HG02678 (cell line): ENCODE measurements at regions not wholly inside any gene's neighbourhood (a gene's known extent, or its start where the extent isn't known, plus 50 kb on each side); places are given as distances from the start of the nearest gene placed in this dataset.
A peak's percentile ranks its signal among the peaks of the same experiment; 100 is the strongest.

Experiments used
- ATAC-seq: cut with Tn5 transposase; IDR thresholded peaks from one replicate; pipeline ENCODE4 v1.9.1; 2021; ENCODE audit warnings: mild to moderate bottlenecking, moderate library complexity; ENCODE audit not compliant: unreplicated experiment

DNA sequence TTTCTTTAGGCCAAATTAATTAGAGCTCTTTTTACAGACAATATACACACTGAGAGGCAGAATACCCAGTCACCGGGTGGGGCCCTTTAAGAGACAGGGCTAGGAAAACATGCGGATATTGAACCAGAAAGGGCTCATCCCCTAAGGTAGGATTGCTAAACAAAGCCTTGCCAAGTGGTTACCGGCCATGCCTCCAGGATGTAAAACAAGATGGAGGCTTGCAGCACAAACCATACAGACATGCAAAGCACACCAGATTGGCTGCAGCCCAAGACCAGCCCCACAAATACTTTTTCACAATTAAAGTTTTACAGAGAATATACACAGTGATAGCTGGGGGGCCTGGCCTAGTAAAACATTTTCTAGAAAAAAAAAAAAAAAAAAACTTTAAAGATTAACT lies 210.0 kb downstream of the KLHL4 start:
- no peak for ATAC-seq

DNA sequence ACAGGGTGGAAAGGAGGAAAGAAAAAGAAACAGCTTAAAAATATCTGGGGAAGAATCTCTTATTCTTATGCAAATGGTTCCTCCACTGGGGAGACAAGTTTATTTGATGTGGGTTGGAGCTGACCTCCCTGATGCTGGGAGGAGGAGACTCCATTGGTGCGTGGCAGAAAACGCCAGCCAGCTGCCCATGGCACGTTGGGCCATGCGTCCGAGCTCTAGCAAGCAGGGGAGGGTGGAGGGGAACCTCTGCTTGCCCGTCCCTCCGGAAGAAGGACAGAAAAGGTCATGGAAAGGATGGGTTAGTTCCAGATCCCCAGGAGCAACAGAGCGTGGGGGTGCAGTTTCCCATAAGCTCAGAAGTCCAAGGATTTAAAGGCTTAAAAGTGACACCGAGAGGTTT lies 210.4 kb downstream of the KLHL4 start:
- ATAC-seq, result no peak

DNA sequence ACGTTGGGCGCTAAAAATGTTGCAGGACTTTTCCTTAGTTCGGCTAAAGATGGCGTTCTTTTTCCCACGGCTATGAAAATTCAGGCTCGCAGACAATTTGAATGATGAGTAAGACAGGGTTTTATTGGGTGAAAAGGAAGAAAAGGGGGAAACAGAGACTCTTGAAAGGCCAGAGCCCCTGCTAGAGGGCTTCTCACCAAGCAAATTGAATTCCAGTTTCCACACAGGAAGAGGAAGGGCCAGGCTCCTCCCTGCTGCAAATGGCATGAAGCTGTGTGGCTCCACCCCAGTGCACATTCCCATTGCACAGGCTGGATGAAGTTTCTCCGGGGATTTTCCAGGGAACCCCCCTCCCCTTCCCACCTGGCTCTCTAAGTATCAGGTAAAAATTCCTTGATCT lies 210.9 kb downstream of the KLHL4 start:
- no peak for ATAC-seq

DNA sequence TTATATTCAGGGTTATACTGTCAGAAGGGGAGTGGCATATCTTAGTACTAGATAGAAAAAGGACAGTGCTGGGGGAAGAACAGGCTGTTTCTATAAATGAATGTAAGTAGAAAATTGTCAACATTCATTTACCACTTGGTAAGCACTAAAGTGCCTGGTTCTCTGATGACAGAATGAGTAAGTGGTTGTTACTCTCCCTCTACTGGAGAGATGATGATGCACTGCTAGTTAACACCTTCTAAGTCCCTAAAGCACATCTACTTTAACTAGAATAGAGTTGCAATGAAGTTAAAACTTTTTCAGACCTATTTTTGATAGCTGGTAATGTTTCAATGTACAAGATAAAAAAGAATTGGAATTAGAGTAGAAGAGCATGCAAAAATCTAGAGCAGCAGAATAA lies 214.5 kb downstream of the KLHL4 start:
- ATAC-seq, result no peak

DNA sequence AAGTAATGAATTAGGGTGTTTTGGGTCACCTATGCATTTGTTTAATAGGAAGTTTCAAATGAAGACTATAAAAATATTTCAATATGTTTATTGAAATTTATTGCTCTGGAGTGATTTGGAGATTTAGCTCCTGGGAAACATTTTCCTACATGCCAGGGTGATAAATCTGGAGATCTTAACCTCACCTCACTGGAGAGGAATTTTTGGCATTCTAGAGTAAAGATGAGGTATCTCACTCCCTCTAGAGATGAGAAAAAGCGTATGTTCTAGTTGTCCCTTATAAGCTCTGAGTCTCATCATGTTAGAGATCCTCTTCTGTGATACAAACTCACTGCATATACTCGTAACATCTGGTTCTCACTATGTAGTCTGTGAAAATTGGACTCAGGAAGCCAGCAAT lies 219.0 kb downstream of the KLHL4 start:
- no peak for ATAC-seq

DNA sequence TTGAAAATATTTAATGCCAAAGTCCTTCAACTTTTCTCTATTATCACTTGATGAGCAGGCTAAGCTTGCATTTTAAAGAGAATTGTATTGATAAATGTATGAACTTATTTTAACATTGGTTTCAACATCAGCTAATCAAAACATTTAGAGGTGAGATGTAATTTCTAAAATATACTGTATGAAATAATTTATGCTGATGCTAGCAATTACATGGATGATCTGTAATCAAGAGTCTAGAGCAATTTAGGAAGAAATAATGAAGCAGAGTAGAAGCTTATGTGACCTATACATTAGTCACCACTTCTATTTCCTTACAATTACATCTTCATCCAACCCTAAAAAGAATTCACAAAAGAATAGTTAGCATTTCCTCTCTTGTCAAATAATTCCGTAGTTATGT lies 226.8 kb downstream of the KLHL4 start:
- no peak for ATAC-seq

DNA sequence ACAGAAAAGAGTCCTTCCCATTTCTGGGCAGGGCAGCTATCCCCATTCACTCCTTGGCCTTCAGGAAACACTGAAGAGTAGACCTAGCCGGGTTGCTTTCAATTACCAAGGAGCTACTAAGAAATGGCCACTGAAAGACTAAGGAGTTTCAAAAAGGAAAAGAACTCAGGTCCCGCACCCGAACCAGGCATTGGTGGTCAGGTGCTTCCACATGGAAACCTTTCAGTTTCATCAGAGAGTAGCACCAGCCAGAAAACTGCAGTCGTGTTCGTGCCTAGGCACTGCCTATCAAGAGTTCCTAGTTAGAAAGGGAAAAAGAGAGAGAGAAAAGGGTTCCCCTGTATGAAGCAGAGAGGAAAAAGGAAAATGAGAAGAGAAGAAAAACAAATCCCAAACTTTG lies 237.9 kb downstream of the KLHL4 start:
- no peak for ATAC-seq

DNA sequence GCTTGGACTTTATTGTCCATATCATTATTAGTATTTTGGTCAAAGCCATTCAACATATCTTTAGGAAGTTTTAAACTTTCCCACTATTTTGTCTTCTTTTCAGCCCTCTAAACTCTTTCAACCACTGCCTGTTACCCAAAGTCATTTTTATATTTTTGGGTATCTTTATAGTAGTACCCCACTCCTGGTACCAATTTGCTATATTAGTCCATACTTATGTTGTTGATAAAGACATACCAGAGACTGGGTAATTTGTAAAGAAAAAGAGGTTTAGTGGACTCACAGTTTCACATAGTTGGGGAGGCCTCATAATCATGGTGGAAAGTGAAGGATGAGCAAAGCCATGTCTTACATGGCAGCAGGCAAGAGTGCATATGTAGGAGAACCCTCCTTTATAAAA lies 271.4 kb downstream of the KLHL4 start:
- no peak for ATAC-seq

DNA sequence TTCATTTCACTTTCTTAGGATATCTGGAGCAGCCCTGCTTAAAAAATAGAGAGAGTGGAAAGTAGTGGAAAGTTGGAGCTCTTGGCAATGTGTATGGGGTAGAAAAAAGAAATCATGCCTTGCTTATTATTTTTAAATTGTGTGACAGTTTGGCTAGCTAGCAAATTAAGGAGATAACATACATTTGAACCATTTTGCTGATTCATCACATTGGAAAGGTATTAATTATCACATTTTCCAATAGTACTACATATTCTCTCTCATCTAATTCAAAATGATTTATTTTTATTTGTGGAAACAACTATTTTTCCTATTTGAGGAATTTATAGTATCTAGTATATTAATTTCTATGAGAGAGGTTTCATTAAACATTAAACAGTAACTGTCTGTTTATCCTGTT lies 280.4 kb downstream of the KLHL4 start:
- no peak for ATAC-seq

DNA sequence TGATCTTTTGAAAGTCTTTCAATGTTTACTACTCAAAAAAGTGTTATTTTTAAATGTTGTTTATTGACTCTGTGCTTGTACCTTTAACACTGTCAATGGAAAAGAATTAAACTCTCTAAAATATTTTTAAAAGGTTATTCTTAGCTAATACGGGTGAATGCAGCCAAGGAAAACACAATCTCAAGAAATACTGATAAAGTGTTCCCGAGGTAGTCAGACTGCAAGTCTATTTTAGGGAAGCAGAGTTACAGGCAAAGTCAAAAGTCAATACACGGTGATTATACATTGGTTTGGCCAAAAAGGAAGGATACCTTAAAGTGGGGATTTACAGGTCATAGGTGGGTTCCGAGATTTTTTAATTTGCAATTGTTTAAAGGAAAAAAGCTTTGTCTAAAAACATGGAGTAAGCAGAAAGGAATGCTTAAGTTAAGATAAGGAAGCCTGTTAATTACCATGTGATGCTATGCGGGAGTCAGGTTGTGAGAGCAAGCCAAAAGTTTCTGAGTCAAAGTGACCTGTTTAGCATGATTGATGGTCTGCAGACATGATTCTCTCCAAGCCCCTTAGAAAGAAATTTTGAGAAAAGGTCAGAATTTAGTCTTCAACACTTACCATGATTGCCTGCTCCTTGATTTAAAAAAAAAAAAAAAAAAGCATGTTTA lies 288.4 kb downstream of the KLHL4 start:
- ATAC-seq, result no peak

DNA sequence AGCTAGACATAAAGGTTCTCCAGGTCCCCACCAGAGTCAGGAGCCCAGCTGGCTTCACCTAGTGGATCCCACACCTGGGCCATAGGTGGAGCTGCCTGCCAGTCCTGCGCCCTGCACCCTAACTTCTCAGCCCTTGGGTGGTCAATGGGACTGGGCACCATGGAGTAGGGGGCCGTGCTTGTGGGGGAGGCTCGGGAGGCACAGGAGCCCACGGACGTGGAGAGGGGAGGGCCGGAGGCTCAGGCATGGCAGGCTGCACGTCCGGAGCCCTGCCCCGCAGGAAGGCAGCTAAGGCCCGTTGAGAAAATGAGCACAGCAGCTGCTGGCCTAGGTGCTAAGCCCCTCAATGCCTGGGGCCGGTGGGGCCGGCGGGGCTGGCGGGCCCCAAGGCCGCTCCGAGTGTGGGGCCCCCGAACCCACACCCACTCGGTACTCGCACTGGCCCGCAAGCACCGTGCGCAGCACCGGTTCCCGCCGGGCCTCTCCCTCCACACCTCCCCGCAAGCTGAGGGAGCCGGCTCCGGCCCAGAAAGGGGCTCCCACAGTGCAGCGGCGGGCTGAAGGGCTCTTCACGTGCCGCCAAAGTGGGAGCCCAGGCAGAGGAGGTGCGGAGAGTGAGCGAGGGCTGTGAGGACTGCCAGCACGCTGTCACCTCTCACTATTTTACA lies 291.1 kb downstream of the KLHL4 start:
- ATAC-seq, result no peak

DNA sequence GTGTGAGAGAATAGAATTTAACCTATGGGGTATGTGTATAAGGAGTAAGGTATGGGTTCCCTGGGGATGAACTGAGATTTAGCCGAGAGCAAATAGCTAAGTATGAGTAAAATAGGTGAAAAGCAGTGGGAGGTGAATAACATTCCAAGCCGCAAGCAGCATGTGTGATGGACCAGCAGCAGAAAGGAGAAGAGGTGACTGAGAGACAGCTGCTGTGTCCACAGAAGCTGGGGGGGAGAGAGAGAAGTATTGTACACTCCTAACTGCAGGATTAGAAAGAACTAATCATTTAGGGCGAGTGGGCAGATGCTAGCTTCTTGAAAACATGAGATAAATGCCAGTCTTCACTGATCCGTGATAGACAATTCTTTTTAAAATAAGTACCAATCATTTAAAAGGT lies 296.0 kb downstream of the KLHL4 start:
- no peak for ATAC-seq

DNA sequence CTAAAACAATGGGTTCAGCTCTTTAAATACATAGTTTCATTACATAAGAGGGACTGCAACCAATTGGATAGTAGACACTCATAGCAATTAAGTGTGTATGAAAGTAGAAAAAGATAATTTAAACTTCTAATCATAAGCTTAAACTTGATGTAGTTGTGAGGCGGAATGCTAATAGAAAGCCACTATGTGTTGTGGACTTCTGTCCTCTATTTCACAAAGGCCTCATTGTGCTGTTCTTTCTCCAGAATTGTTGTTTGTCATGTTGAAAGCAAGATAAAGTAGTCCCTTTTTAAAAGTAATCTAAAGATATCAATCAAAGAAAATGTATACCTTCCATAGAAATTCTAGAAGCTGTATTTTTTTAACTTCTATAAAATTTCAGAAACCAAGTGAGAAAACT lies 329.4 kb downstream of the KLHL4 start:
- no peak for ATAC-seq

DNA sequence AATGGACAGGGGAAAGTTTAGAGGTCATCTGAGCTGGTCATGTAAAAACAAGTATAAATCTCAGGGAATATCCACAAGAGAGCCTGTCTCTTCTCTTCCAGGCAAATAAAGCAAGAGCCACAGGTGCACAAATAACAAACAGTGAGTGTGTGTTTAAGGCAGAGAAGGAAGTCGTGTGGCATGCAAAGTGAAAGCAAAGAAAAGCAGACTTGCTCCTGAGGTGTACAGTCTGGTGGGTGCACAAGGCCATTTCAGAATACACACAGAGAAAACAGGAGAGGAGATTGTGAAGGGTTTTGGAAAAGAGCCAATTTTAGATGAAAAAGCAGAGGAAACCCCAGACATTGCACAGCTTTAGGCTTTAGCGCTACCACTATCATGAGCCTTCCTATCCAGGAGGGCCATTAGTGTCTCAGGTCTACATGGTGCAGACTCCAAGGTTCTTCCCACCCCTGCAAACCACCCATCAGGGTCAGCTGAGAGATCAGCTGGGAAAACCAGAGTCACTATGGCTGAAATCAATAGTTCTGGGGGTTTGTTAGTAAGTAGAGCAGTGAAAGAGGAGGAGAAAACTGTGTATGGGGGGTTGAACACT lies 355.8 kb downstream of the KLHL4 start:
- ATAC-seq, result peak; percentile 81

DNA sequence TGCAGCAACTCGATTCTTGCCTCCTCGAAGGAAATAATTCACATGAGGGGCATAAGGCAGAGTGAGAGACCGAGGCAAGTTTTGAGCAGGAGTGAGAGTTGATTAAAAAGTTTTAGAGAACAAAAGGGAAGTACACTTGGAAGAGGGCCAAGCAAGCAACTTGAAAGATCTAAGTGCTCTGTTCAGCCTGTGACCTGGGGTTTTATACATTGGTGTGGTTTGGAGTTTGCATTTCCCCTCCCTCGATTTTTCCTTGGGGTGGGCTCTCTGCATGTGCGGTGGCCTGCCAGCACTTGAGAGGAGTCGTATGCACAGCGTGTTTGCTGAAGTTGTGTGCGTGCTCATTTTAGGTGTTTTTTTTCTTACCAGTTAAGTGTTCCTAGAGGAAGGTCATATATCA lies 356.4 kb downstream of the KLHL4 start:
- peak; percentile 55 for ATAC-seq

DNA sequence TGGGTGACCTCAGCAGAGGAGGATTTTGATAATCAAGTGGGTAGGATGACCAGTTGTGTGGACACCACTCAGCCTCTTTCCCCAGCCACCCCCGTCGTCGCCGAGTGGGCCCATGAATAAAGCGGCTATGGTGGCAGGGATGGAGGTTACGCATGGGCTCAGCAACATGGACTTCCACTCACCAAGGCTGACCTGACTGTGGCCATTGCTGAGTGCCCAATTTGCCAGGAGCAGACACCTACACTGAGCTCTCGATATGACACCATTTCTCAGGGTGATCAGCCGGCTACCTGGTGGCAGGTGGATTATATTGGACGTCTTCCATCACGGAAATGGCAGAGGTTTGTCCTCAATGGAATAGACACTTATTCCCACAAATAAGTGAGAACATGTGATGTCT lies 361.3 kb downstream of the KLHL4 start:
- no peak for ATAC-seq

DNA sequence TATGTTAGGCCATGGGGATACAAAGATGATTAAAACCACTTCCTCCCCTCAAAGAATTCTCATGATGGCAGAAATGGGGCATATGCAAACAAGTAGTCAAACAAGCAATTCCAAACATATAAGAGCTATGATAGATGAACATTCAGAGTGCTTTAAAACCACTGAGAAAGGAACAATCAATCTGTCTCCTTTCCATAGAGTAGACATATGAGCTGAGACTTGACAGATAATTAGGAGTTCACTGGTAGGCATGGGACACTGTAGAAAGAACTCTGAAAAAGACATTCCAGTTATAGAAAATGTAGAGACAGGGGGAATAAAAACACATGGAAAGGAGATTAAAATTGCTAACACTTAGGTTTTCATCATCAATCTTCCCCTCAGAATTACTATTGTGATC lies 372.8 kb downstream of the KLHL4 start:
- ATAC-seq, result no peak

DNA sequence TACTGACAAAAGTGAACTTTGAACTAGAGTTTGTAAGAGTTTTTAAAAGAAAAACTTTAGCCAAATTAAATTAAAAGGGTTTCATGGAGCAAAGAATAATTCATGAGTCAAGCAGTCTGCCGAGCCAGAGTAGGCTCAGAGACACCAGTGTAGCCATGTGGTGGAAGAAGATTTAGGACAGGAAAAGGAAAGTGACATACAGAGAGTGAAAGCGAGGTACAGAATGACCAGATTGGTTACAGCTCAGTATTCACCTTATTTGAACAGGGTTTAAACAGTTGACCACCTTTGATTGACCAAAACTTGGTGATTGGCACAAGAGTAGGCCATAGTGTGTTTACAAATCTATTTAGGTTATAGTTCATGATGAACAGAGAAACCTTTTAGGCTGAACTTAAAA lies 377.8 kb downstream of the KLHL4 start:
- no peak for ATAC-seq

DNA sequence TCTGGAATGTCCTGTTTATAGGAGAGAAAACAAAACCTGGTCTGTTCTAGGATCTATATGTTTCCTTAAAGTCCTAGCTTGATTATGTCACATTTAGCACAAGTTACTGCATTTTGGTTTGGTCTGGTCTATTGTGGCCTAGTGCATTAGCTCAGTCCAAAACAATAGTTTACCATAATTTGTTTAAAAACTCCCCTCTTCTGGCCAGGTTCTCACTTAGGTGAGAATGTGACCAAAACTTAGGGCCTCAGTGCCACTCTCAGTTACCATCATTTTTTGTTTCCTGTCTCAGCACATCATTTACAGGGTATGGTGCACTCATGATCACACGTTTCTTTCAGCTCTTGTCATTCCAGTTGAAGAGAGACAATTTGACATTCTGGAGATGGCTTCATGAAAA lies 378.5 kb downstream of the KLHL4 start:
- no peak for ATAC-seq

DNA sequence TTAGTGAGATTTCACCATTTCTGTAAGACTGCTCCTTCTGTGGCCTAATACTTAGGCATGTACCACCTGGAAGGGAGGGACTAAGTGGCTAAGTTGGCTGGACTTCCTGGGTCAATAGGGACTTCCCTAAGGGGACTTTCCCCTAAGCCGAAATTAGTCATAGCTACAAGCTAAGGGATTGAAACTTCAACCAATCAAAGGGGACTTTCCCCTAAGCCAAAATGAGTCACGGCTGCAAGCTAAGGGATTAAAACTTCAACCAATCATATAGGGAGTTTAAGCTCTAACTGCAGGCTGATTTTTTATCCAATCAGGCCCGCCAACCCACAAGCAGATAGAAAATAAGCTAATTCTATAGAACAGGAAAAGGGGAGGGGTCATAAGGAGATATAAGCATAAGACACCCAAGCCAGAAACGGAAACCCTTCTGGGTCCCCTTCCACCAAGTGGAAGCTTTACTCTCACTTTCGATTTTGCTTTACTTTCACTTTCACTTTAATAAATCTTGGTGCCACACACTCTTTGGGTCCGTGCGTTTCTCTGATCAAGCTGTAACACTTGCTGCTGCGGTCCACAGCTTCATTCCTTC lies 382.8 kb downstream of the KLHL4 start:
- peak; percentile 78 for ATAC-seq

DNA sequence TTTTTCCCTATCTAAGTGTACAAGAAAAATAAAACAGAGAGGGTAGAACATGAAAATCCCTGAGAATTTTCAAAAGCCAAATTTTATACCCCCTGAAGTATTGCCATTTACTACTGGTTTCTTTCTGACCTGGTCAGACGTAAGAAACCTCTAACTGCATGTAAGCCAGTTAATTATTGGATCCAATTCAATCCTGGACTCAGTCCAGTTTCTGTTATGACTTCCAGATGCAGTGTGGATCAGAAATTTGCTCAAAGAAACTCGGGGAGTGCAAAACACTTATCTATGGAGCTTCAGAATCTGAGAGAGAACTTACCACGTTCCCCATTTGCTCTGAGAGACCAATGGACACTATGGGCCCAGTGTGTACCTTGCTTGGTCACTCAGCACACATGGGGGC lies 383.5 kb downstream of the KLHL4 start:
- ATAC-seq, result no peak

DNA sequence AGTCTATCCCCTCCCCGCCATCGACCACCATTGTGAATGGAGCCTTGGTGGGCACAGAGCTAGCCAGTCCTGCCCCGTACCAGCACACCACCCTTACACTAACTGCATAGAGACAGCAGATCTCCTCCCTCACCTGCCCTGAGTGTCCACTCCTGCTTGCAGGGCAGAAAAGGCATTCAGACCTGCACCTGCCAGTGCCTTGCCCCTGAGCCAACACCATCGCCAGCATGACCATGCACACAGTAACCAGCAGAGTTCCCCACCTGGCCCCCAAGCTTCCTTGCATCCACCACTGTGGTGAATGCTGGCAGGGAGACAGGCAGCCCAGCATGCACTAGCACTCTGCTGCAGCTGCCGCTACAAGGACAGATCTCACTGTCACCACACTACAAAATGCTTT lies 397.1 kb downstream of the KLHL4 start:
- no peak for ATAC-seq
